Transverse colon (tissue), 3 donors: ENCODE measurements at regions not wholly inside any gene's neighbourhood (a gene's known extent, or its start where the extent isn't known, plus 50 kb on each side); places are given as distances from the start of the nearest gene placed in this dataset.

Experiments used
- CTCF ChIP-seq, 5 experiments: fragments of 200-600 bp in 3 of 5; fragments of 450-650 bp in 2 of 5; sonication (generic) in 3 of 5; IDR thresholded peaks; 1 replicate in 2 of 5; 2 replicates in 3 of 5; pipeline ENCODE4 v1.5.1; 2016 to 2017; ENCODE audit warnings: antibody characterized with exemption in 5 of 5, inconsistent platforms in 3 of 5, mild to moderate bottlenecking in 2 of 5, moderate library complexity in 1 of 5
- EP300 ChIP-seq: sonication (generic); formaldehyde crosslinking; IDR thresholded peaks from one replicate; pipeline ENCODE4 v1.6.1; 2017; ENCODE audit warnings: antibody characterized with exemption, low read depth

GRCh38 chr10:111724121-111724520, 459.4 kb downstream of the GPAM start:
- no peak for TF ChIP-seq EP300
- no peak for TF ChIP-seq CTCF (IDR thresholded peaks at IDR 0.05)
